ENCODE measurements at regions not wholly inside any gene's neighbourhood (a gene's known extent, or its start where the extent isn't known, plus 50 kb on each side); places are given as distances from the start of the nearest gene placed in this dataset.
"Not testable (repeated sequence)": the region's sequence is repeated elsewhere in the genome, so short reads cannot be mapped to it uniquely, and the experiment has no call there.

GRCh38 chr13:65310663-65311328 lies 1919.3 kb downstream of the PCDH9 start:
- TF ChIP-seq CTCF (IDR thresholded peaks at IDR 0.05) (no peak), POLR2A (IDR thresholded peaks at IDR 0.05) (no peak), POLR2AphosphoS5 (IDR thresholded peaks at IDR 0.05) (no peak)

GRCh38 chr13:65309906-65310305 lies 1920.2 kb downstream of the PCDH9 start:
- H3K9me3 ChIP-seq, result no peaks in the 10 kb centered on the region
- 91% methylated on average over 6 of the region's 6 CpGs for WGBS
- H3K27me3 ChIP-seq (replicated peaks; ENCODE audit: insufficient read depth), result no peaks in the 10 kb centered on the region
- intact Hi-C loops (cut with DNase I), result no loop called here
- no peaks in the 10 kb centered on the region for H3K36me3 ChIP-seq
- no peak overlapping the region for H3K27ac ChIP-seq
- no peak for DNase-seq (ENCODE audit: low spot score)
- H3K4me1 ChIP-seq (replicated peaks), result no peaks in the 10 kb centered on the region
- TF ChIP-seq POLR2A (IDR thresholded peaks at IDR 0.05) (no peak), CTCF (IDR thresholded peaks at IDR 0.05) (no peak), POLR2AphosphoS5 (IDR thresholded peaks at IDR 0.05) (no peak)
- H3K4me3 ChIP-seq, result no peak overlapping the region

More at GRCh38 chr13:65310663-65311328, 1919.3 kb downstream of the PCDH9 start:
- Histone ChIP-seq H3K27me3 (replicated peaks; ENCODE audit: insufficient read depth) (no peaks in the 10 kb centered on the region), H3K4me1 (replicated peaks) (no peaks in the 10 kb centered on the region), H3K4me3 (no peak overlapping the region), H3K27ac (no peak overlapping the region), H3K36me3 (no peaks in the 10 kb centered on the region), H3K9me3 (no peaks in the 10 kb centered on the region)
- WGBS, result 93% methylated on average over 28 of the region's 29 CpGs
- DNase-seq (ENCODE audit: low spot score), result no peak
- intact Hi-C loops (cut with DNase I), result no loop called here

- 96% methylated on average over 1 of the region's 1 CpG for WGBS
- intact Hi-C loops (cut with DNase I), result not testable (repeated sequence)
These were observed 1921.4 kb downstream of the PCDH9 start for GRCh38 chr13:65308729-65309128.

GRCh38 chr13:65307056-65307455 lies 1923.1 kb downstream of the PCDH9 start:
- no peak for TF ChIP-seq CTCF (IDR thresholded peaks at IDR 0.05)
- TF ChIP-seq POLR2AphosphoS5 (IDR thresholded peaks at IDR 0.05), result no peak
- no peak for TF ChIP-seq POLR2A (IDR thresholded peaks at IDR 0.05)
- intact Hi-C loops (cut with DNase I), result no loop called here
- no peak for DNase-seq (ENCODE audit: low spot score)
- Histone ChIP-seq H3K36me3 (no peaks in the 10 kb centered on the region), H3K4me1 (replicated peaks) (no peaks in the 10 kb centered on the region), H3K27me3 (replicated peaks; ENCODE audit: insufficient read depth) (no peaks in the 10 kb centered on the region), H3K9me3 (no peaks in the 10 kb centered on the region), H3K27ac (no peak overlapping the region), H3K4me3 (no peak overlapping the region)
- WGBS, result 42% methylated on average over 1 of the region's 1 CpG

More at GRCh38 chr13:65308729-65309128, 1921.4 kb downstream of the PCDH9 start:
- not testable (repeated sequence) for H3K4me1 ChIP-seq (replicated peaks); H3K9me3 ChIP-seq; H3K36me3 ChIP-seq; H3K27ac ChIP-seq; H3K4me3 ChIP-seq; H3K27me3 ChIP-seq (replicated peaks; ENCODE audit: insufficient read depth); DNase-seq (ENCODE audit: low spot score)

- intact Hi-C loops (cut with DNase I), result no loop called here
- Histone ChIP-seq H3K4me1 (replicated peaks) (no peaks in the 10 kb centered on the region), H3K4me3 (no peak overlapping the region), H3K36me3 (no peaks in the 10 kb centered on the region), H3K27me3 (replicated peaks; ENCODE audit: insufficient read depth) (no peaks in the 10 kb centered on the region), H3K9me3 (no peaks in the 10 kb centered on the region), H3K27ac (no peak overlapping the region)
- 26% methylated on average over 3 of the region's 3 CpGs for WGBS
- DNase-seq (ENCODE audit: low spot score), result no peak
- TF ChIP-seq POLR2AphosphoS5 (IDR thresholded peaks at IDR 0.05) (no peak), POLR2A (IDR thresholded peaks at IDR 0.05) (no peak), CTCF (IDR thresholded peaks at IDR 0.05) (no peak)
These were observed 1927.4 kb downstream of the PCDH9 start for GRCh38 chr13:65302691-65303090.

All from prostate gland (tissue), 2 donors.